D721Med (cell line): ENCODE measurements at regions not wholly inside any gene's neighbourhood (a gene's known extent, or its start where the extent isn't known, plus 50 kb on each side); places are given as distances from the start of the nearest gene placed in this dataset.

Experiments used
- DNase-seq: peaks from one replicate; pipeline ENCODE4 v3.0.0; 2011; ENCODE audit warnings: low spot score; ENCODE audit not compliant: insufficient read length
- FAIRE-seq: peaks from 2 replicates; lab custom pipeline; 2011; peaks lifted over from hg19 to GRCh38; lab: Jason Lieb, UNC
- TF ChIP-seq, protein P1 (sequence below): IDR thresholded peaks from 2 replicates; pipeline ENCODE4 v1.5.1; 2012; ENCODE audit warnings: mild to moderate bottlenecking, control low read depth; ENCODE audit not compliant: insufficient read depth; ENCODE audit errors: missing control alignments

DNA sequence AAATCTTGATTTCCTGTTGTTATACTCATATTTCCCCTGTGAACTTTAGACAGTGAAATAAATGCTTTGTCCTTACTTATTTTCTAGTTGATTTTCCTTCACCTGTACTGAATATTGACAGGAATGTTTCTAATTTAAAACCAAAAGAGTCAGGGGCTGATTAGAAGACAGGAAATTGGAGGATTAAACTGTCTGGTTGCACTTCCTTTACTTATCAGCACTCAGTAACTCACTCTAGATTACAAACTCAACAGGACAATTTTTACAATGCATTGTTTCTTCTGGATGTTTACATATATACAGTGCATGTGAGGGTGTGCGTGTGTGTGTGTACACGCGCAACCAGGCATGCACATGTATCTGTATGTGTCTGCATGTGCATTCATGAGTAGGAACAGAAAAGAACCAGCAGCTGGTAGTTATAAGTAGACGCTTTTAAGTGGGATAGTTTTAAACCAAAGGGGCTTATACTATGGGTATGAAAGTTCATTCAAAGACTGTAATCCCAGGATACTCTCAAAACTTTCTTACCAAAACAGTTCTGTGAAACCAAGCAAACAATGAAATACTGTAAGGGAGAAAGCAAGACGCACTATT is 212.0 kb upstream of the NFIA start:
- DNase-seq (no peak), FAIRE-seq (no peak)
- TF ChIP-seq, protein P1, sequence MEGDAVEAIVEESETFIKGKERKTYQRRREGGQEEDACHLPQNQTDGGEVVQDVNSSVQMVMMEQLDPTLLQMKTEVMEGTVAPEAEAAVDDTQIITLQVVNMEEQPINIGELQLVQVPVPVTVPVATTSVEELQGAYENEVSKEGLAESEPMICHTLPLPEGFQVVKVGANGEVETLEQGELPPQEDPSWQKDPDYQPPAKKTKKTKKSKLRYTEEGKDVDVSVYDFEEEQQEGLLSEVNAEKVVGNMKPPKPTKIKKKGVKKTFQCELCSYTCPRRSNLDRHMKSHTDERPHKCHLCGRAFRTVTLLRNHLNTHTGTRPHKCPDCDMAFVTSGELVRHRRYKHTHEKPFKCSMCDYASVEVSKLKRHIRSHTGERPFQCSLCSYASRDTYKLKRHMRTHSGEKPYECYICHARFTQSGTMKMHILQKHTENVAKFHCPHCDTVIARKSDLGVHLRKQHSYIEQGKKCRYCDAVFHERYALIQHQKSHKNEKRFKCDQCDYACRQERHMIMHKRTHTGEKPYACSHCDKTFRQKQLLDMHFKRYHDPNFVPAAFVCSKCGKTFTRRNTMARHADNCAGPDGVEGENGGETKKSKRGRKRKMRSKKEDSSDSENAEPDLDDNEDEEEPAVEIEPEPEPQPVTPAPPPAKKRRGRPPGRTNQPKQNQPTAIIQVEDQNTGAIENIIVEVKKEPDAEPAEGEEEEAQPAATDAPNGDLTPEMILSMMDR = no peak

DNA sequence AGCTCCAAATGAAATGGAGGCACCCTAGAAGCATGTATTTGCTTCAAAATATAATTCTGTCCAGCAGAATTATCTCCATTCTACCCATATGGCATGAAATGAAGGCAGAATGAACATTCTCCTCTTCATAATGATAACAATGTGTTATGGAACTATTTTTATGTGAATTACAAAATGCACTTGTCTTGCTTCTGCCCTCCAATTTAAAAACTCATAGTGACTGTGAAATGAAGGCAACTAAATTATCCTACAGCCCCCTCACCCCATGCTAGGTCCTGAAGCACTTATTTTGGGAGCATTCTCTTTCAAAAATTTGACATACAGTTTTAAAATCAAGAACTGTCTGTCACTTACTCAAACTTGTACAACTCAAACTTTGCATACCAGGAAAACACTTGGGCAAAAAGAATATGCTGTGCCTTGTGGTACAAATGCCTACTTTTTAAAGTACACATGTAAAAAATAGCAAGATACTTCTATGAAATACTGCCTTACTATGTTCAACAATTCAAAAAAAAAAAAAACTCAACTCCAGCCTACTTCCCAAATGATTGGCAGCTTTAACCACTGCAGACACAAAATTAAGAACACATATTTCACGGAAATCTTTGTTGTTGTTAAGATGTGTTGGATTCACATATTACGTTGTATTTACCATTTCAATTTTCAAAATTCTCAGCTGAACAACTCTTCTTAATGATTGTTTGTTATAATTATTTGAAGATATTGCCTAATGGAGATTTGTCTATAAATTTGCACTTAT is 213.3 kb upstream of the NFIA start:
- DNase-seq = no peak
- FAIRE-seq = no peak
- TF ChIP-seq, protein P1 = no peak

DNA sequence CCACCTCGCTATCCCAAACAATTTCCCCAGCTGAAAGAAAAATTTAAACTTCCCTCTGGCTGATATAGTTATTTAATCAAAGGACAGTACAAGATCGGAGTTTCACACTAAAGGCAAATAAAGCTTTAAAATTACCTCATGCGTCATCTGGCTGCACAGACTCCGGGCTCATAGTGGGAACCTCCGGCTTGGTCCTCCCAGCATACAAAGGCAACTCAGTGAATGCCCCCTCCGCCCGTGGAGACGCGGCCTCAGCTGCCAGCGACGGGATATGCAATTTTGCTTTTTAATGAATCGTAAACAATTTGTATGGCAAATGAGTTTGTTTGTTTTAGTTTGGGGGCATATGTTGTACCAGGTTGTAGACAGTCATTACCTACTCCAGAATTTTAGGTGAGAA is 214.6 kb upstream of the NFIA start:
- TF ChIP-seq, protein P1 = no peak
- FAIRE-seq (no peak), DNase-seq (no peak)

DNA sequence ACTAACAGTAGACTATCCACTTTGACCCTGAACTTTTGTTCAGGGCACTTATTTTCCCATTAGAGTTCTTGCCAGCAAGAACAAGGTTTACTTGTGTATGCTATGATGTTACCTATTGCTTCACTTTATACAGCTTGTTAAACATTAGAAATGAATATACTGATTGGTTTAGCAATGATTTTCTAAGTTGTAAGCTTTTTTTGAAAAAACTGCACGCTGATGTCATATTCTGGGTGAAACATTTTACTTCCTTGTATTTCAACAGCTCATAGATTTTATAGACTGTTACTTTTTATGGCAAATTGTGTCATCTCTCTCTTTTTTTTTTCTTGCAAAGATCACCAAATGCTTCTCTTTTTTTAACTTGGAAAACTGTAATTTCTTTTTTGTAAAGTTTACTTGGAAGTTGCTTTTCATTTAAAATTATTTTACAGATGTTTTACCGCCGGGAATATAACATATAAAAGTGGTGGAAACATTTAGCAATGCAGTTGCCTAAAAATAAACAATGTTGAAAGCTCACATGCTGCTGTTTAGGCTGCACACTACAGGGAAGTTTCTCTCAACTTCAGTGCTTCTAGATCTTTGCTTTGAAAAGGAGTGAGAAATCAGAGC is 215.3 kb upstream of the NFIA start:
- FAIRE-seq (no peak), DNase-seq (no peak)
- TF ChIP-seq, protein P1 = no peak

DNA sequence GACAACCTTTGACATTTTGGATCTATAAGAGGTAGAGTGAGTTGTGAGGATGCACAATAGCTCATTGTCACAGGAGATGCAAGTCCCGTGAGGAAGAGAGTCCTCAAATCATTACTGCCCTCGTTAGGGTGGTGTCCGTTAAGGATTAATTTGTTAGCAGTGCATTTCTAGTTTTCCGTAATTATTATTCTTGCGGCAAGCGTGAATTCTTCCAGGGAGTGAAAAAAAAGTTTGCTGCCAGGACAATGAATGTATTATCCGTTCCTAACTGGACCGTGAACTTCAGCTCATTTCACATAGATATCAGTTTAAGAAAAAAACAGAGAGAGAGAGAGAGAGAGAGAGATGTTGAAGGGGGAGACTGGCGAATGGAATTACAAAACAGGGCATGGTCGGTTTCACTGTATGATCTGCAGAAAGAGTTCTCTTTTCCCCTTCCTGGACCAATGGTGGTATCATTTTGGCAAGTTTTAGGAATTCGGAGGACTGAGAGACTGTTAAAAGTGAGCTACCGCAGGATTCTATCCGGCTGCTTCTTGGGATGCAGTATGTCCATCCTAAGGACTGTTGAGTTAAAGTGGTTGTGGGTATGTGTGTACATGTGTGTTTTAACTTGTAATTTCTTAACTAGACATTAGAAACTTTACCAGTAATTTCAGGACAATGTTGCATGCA is 216.0 kb upstream of the NFIA start:
- FAIRE-seq (no peak), DNase-seq (no peak)
- TF ChIP-seq, protein P1 = no peak

DNA sequence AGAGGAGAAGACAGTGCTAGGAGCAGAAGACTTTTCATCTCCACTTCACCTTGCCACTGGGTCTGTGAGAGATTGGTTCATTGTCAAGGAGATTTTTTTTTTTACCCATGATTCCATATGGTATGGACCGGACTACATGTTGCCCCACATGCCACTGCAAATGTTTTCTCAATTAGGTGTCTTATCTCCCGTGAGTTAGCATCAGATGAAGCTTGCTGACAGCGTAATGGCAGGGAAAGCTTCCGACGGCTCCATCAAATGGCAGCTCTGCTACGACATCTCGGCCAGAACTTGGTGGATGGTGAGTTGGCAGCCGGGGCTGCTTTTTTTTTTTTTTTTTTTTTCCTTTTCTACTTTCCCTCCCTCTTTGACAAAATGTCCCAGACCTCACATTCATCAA is 217.2 kb upstream of the NFIA start:
- TF ChIP-seq, protein P1 = no peak
- no peak for FAIRE-seq
- no peak for DNase-seq
